A204.1 (cell line): ENCODE measurements at regions not wholly inside any gene's neighbourhood (a gene's known extent, or its start where the extent isn't known, plus 50 kb on each side); places are given as distances from the start of the nearest gene placed in this dataset.

Experiments
- FAIRE-seq: peaks from 2 replicates; lab custom pipeline; 2012; peaks lifted over from hg19 to GRCh38; lab: Jason Lieb, UNC

DNA sequence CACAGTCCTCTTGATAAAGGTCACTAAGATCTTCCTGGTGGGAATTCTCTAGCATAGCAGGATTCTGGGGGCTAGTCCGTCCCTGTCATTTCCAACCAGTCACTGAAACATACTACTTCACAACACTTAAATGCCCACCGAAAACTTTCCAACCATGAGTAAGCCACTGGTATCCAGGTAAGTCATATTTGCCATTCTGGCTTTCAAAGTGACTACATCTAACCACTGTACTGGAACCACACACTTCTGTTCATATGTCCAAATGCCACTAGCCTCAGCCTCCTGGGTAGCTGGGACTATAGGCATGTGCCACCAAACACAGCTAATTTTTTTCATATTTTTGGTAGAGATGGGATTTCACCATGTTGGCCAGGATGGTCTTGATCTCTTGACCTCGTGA lies 64.3 kb upstream of the VANGL1 start:
- no peak for FAIRE-seq

- no peak for FAIRE-seq
These were observed 66.1 kb upstream of the VANGL1 start for GRCh38 chr1:115575661-115576060.

DNA sequence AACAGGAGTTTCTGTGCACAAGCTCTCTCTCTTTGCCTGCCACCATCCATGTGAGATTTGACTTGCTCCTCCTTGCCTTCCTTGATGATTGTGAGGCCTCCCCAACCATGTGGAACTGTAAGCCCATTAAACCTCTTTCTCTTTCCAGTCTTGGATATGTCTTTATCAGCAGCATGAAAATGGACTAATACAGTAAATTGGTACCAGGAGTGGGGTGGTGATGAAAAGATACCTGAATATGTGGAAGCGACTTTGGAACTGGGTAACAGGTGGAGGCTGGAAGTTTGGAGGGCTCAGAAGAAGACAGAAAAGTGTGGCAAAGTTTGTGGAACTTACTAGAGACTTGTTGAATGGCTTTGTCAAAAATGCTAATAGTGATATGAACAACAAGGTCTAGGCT lies 69.1 kb upstream of the VANGL1 start:
- FAIRE-seq = no peak

GRCh38 chr1:115567431-115567830 lies 74.3 kb upstream of the VANGL1 start:
- FAIRE-seq = no peak

DNA sequence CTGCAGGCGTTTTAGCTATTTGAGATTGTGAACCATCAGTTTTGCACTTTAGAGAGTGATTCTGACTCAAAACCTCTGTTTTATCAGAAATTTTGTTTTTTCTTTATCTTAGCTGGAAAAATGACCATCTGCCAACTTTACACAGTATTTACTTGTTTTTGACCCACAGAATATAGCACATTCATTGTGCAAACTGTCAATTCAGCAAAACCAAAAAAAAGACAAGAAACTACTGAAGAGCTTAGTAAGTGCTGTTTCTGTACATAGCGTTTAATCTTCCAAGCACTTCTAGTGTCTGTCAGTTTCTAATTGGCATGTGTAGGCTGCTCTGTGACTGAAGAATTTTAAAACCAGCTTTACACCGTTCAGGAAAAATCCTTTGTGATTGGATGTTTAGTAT lies 76.0 kb upstream of the VANGL1 start:
- no peak for FAIRE-seq

DNA sequence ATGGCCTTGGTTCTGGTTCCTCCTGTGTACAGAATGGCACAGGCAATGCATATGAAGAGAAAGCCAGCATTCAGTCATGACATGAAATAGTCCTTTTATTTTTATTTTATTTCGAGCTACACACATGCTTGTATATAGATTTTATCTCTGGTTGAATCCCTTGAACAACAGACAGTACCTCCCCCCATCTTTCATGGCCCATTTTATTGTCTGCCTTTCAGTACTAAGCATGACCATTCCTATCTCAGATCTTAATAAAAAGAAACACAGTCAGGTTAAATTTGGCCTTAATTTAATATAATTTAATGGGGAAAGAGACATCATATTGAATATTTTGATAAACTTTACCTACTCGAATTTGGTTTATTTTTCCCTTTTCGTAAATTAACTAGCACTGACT lies 76.4 kb upstream of the VANGL1 start:
- FAIRE-seq = no peak

DNA sequence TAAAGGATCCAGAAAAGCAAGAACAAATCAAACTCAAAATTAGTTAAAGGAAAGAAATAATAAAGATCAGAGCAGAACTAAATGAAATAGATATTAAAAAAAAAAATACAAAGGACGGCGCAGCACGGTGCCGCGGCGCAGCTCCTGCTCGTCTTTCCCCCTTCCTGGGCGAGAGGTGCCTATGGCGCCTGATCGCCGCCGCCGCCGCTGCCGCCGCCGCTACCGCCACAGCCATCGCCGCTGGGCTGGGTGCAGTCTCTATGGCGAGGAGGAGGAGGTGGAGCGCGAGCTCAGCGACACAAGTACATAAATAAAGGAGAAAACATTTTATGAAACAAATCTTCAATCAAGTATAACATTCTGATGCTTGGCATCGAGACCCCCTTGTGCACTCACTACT lies 77.6 kb upstream of the VANGL1 start:
- FAIRE-seq = no peak

- no peak for FAIRE-seq
These were observed 81.7 kb upstream of the VANGL1 start for GRCh38 chr1:115560027-115560426.

DNA sequence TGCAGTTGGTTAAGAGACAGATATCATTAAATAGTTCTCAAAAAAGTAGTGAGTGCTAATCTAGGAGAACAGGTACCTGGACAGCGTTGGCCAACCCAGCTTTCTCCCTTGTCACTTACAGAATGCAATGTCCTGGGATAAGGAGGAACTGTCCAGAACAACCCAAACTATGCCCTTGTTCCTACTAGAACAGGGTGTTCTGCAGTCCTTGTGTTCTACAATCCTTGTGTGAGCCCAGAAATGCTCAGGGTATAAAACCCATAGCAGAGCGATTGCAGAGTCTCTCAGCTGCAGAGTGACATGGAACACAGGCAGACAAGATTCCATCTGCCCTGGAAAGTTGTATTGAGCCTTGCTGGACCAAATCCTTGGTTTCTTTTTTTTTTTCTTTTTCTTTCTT lies 83.5 kb upstream of the VANGL1 start:
- FAIRE-seq = no peak

- no peak for FAIRE-seq
These were observed 84.1 kb upstream of the VANGL1 start for GRCh38 chr1:115557715-115558114.

- no peak for FAIRE-seq
These were observed 85.5 kb upstream of the VANGL1 start for GRCh38 chr1:115556236-115556635.

GRCh38 chr1:115555446-115555845 lies 86.3 kb upstream of the VANGL1 start:
- FAIRE-seq = no peak

DNA sequence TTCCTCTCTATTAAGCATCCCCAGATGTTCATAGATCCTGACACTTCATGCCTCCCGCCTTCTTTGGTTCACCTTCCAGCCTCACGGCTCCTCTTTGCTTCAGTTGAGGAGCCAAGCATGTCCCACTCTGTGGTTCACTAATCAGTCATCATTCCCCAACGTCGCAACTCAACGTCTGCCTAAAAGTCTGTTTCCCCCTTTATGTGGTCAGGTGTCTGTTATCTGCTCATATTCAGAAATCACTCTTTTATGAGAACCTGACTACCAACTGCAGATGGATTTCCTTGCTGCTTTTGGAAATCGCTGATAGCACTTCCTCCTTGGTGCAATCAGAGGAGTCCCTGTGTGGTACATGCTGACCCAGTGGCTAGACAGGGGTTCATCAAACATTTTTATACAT lies 94.1 kb upstream of the VANGL1 start:
- FAIRE-seq = no peak

DNA sequence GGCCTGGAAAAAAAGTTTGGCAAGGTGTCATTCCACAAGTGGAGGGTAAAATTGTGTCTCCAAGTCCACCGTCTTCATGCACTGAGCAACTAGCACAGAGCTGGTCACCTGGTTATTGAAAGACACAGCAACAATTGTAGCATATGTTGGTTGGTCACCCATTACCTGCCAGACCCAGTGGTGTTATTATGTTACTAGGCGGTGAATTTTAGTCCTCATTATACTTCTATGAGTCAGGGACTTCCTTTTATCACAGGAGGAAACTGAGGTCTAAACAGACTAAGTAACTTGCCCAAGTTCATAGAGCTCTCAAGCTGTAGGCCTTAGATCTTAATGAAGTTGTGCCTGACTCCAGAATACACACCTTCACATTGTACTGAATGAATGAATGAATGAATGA lies 94.9 kb upstream of the VANGL1 start:
- FAIRE-seq = no peak

DNA sequence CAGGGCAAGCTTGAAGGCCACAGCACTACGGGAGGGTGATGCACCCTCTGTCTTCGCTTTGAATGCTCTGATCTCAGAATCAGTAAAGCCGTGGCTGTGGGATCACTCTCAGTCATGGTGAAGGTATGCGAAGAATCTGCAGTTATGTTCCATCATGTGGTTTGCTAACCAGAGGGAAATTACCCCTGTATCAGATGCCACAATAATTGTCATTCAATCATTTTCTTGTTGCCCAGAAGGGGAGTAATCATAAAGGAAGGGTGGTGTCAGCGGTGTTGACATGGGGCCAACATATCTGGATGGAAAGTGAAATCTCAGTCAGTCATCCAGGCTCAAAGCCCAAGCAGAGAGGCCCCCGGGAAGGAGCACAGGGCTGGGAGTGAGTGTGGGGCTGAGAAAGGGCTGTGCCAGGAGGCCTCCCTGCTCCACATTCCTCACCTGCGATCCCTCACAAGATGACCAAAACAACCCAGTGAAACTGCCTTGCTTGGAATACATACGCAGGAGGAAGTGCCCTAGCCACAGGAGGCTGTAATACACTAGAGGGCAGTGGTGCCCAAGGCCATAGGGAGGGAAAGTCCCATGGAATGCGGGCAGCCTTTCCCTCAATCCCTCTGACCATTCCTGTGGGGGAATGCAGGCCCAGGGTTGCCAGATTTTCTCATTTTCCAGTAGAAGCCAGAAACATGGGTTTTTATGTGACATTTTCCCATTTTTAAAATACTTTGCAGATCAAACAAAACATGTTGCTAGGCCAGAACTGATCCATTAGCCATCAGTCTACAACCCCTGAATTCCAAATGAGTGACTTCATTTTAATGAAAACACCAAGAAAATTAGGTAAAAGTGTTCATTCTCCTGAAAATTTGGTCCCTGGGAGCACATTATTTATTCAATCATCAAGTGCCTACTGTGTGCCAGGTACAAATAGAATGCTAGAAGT lies 95.7 kb upstream of the VANGL1 start:
- FAIRE-seq = peak; percentile 92

DNA sequence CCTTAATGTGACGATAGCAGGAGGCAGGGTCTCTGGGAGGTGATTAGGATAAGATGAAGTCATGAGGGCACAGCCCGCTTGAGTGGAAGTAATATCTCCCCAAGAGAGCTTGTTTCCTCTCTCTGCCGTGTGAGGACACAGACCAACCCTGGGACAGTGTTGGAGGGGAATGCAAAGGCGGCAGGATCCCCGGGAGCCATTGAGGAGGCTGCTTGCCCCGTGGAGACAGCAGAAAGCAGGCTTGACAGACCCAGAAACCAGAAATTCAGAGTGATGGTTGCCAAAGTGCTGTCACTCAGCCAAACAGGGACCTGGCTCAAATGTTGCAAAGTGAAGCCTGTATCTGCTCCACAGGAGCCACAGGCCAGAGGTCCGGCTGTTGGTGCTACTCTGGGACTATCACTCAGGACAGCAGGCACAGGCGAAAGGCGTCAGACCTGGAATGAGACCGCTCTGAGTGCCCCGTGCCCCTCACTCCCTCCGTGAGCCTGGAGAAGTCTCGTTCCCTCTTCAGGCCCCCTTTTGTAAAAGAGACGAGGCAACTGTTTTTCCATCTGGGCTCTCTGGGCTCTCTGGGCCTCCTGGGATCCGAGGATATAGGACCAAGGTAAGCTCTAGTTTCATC lies 96.6 kb upstream of the VANGL1 start:
- FAIRE-seq = no peak

DNA sequence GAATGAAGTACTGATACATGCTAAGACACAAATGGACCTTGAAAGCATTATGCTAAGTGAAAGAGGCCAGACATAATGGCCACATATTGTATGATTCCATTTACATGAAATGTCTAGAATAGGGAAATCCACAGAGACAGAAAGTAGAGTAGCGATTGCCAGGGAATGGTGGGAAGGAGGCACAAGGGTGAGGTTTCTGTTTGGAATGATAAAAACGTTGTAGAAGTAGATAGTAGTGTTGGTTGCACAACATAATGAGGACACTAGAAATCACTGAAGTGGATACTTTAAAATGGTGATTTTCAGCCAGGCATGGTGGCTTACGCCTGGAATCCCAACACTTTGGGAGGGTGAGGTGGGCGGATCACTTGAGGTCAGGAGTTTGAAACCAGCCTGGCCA lies 97.6 kb upstream of the VANGL1 start:
- no peak for FAIRE-seq

DNA sequence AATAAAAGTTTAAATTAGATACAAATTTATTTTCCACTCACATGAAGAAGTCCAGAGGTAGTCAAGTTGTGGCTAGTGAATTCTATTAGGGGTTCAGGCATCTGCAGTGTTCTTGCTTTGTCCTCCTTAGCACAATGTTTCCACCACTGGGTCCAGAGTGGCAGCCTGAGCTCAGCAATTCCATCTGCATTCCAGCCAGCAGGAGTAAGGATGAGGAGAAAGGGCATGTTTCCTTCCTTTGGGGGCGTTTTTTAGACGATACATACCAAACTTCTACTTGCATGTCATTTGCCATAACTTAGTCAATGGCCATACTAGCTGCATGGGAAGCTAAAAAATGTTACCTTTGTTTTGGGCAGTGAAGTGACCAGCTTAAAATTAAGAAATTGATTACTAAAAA lies 98.5 kb upstream of the VANGL1 start:
- no peak for FAIRE-seq

DNA sequence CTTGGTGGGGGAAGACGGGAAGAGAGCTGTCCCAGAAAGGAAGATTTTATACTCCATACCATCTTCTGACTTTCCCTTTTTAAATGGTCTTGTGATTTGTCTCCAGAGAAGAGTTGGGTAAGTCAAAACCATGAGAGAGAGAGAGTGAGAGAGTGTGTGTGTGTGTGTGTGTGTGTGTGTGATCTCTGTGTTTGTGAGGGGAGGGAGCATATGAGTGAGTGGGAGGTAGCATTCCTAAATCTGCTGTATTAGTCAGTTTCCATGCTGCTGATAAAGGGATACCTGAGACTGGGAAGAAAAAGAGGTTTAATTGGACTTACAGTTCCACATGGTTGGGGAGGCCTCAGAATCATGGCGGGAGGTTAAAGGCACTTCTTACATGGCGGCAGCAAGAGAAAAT lies 102.0 kb upstream of the VANGL1 start:
- FAIRE-seq = no peak

DNA sequence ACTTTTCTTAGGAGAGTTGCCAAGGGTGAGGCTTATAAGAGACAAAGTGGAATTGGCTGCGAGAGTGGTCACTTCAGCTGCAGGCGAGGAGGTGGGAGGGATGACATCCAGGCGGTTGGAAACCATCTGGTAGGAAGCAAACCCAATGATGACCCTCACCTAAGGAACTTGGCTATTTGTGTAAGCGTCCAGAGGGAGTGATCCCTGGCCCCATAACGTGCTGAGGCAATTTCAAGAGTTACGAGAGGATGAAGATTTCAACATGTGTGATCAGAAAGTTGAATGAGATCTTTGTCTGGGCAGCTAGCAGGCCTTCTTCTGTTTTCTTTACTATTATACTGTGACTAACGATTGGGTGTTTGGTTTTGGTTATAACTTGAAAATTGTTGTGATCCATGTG lies 102.7 kb upstream of the VANGL1 start:
- FAIRE-seq = no peak

DNA sequence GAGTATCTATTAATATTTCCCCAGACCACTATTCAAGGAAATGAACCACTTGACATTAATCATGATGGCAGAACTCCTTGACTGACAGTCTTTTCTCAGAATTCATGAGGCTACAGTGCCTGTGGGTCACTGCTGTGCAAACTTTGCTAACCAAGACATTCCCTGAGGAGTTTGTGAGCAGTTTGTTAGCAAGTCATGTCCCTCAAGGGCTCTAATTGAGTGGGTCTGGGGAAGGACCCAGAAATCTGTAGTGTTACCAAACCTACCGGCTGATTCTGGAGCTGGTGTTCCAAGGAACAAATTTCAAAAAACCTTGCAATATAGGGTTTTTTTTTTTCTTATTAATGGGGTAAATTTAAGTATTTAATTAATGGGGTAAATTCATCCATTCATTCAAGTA lies 103.2 kb upstream of the VANGL1 start:
- FAIRE-seq = no peak

DNA sequence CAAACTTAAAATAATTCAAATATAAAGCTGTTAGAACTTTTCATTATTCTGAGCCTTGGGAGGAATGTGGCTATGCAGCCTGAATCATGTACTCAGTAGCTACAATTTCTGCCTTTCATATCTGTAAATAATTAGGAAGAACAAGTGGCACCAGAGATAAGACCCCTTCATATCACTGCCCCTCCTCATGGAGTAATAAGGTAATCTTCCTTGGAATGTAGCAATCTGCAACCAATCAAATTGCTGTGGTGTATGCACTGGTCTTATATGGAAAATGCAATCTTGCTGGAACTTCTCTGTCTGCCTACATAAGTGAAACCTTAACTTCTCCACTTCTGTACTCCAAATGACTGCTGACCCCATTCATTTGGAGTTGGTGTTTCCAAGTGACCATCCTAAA lies 104.4 kb upstream of the VANGL1 start:
- FAIRE-seq = no peak

DNA sequence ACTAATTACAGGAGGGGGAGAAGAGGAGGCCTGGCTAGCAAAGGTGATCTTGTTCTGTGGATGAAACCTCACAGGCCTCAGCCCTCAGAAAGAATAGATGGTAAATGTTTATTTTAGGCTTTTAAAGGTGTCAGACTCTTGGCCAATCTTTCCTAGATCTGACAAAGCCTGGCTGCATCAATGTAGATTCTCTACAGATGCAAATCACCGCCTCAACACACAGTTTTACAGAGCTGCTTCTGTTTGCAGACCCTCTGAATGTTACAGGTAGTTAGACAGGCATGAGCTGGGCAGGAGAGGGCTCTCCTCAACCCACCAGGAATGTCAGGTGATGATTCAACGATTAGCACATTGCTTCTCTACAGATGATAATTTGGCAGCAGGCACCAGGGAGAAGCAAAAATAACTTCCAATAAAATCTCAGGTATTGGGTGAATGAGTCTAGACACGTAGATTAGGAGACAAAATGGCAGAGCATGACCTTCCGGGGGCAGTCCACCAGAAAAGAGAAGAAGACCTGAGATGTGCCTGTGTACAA lies 105.4 kb upstream of the VANGL1 start:
- no peak for FAIRE-seq

DNA sequence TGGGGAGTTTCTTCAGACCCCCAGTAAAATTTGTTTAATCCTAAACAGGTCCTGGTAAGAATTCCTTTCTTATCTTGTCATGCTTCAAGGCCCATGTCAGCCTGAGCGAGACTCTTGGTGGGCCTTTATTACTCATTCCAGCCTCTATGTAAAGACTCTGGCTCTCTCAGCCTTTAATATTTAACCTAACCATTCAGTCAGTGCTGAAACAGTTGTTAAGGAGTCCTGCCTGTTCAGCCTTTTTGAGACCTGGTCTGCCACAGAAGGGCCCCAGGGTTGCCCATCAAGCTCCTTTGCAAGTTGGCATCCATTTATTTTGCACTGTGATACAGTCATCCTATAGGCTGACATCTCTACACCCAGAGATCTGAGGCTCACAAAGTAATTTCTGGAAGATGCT lies 107.7 kb upstream of the VANGL1 start:
- FAIRE-seq = no peak
